ENCODE measurements at regions not wholly inside any gene's neighbourhood (a gene's known extent, or its start where the extent isn't known, plus 50 kb on each side); places are given as distances from the start of the nearest gene placed in this dataset.

DNA sequence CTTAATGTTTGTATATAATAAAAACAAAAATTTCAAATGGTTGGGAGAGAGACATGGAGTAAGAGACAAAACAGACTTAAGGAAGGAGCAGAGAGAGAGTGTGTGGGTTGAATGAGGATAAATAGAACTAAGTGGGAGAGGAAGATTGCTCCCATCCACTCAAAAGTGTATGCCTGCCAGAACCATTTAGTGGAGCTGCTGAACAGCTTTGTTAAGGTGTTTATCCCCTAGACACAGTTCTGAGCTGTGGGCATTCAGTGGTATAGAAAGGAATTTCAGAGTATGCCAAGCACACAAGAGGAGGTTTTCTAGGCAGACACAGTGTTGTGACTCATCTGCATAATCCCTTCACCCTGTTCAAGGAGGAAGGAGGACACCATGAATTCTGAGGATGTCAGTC, 508.6 kb upstream of the EPHA5 start:
- no peak for DNase-seq
- intact Hi-C loops (cut with DNase I; ENCODE audit: low total_unique reads) = no loop called here
- no peaks in the 10 kb centered on the region for H3K9me3 ChIP-seq
- no peaks in the 10 kb centered on the region for H3K36me3 ChIP-seq
- no peak overlapping the region for H3K27ac ChIP-seq
- no peak overlapping the region for H3K4me3 ChIP-seq
- TF ChIP-seq, protein P1, sequence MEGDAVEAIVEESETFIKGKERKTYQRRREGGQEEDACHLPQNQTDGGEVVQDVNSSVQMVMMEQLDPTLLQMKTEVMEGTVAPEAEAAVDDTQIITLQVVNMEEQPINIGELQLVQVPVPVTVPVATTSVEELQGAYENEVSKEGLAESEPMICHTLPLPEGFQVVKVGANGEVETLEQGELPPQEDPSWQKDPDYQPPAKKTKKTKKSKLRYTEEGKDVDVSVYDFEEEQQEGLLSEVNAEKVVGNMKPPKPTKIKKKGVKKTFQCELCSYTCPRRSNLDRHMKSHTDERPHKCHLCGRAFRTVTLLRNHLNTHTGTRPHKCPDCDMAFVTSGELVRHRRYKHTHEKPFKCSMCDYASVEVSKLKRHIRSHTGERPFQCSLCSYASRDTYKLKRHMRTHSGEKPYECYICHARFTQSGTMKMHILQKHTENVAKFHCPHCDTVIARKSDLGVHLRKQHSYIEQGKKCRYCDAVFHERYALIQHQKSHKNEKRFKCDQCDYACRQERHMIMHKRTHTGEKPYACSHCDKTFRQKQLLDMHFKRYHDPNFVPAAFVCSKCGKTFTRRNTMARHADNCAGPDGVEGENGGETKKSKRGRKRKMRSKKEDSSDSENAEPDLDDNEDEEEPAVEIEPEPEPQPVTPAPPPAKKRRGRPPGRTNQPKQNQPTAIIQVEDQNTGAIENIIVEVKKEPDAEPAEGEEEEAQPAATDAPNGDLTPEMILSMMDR (IDR thresholded peaks at IDR 0.05) = no peak
- H3K4me1 ChIP-seq = no peaks in the 10 kb centered on the region
- H3K27me3 ChIP-seq = no peaks in the 10 kb centered on the region

DNA sequence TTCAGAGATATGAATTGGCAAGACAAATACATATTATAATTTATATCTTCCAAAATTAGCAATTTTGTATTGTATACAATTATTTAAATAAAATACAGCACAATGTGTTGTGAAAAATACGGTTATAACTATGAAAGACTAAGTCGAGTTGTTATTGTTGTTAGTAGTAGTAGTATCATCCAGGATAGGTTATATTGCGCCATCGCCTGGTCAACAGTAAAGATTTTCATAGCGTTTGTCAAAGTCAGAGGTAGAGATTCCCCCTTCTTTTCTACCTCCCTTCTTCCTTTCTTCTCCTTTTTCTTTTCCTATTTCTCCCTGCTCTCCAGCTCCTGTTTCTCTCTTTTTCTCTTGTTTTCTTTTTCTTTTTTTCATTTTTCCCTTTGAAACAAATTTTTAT, 499.1 kb upstream of the EPHA5 start:
- TF ChIP-seq, protein P1 (IDR thresholded peaks at IDR 0.05) = no peak
- H3K4me1 ChIP-seq = no peaks in the 10 kb centered on the region
- H3K27me3 ChIP-seq = no peaks in the 10 kb centered on the region
- DNase-seq = no peak
- intact Hi-C loops (cut with DNase I; ENCODE audit: low total_unique reads) = no loop called here
- H3K9me3 ChIP-seq = peaks cover 0 to 10% (median 10%) of the 10 kb centered on the region in 3 donors
- H3K27ac ChIP-seq = no peak overlapping the region
- no peaks in the 10 kb centered on the region for H3K36me3 ChIP-seq
- no peak overlapping the region for H3K4me3 ChIP-seq

DNA sequence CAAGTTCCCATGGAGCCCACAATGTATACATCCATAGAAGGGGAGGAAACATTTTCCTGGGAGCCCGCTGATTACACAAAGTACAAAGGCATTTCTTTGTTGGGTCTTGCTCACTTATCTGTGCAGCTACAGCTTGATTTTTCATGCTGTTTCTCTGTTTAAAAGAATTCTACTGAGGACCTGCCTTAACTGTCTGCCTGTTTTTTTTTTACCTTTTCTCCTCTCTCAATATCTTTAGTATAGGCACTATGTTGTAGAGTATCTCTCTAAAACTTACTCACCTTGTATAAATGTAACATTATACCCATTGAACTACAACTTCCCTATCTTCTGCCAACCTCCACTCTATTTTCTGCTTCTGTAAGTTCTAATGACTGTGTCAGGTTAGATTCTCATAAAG, 494.6 kb upstream of the EPHA5 start:
- H3K4me1 ChIP-seq = no peaks in the 10 kb centered on the region
- H3K4me3 ChIP-seq = no peak overlapping the region
- TF ChIP-seq, protein P1 (IDR thresholded peaks at IDR 0.05) = no peak
- DNase-seq = no peak
- no peaks in the 10 kb centered on the region for H3K27me3 ChIP-seq
- intact Hi-C loops (cut with DNase I; ENCODE audit: low total_unique reads) = no loop called here
- no peaks in the 10 kb centered on the region for H3K36me3 ChIP-seq
- no peak overlapping the region for H3K27ac ChIP-seq
- peaks cover 0 to 12% (median 10%) of the 10 kb centered on the region in 3 donors for H3K9me3 ChIP-seq

DNA sequence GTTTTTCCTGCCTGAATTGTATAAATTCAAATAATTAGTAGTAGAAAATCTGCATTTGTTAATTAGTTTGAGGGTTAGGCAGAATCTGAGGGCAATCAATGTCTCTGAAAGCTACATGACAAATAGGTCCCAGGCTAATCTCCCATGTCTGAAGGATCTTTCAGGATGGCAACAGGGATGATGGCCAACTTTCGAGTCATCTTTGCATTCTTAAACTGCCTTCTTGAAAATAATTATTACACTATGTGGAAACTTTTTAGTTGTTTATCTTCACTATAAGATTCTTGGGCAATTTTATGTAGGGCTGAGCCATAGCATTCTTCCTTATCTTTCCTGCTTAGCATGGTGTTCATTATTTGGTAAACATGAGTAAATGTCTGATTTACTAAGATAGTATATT, 490.3 kb upstream of the EPHA5 start:
- TF ChIP-seq, protein P1 (IDR thresholded peaks at IDR 0.05) = no peak
- intact Hi-C loops (cut with DNase I; ENCODE audit: low total_unique reads) = no loop called here
- H3K36me3 ChIP-seq = no peaks in the 10 kb centered on the region

DNA sequence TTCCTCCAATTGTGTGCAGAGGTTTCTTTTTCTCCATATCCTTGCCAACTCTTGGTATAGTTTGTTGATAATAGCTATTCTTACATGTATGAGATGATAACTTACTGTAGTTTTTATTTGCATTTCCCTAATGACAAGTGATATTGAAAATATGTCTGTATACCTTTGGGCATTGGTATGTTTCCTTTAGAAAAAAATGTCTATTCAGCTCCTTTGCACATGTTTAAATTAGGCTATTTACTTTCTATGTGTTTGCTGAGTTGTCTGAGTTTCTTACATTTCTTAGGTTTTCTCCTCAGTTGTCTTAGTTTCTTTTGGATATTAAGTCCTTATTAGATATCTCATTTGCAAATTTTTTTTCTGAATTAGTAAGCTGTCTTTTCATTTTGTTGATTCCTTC, 487.3 kb upstream of the EPHA5 start:
- TF ChIP-seq, protein P1 (IDR thresholded peaks at IDR 0.05) = no peak
- Histone ChIP-seq H3K27ac (no peak overlapping the region), H3K36me3 (no peaks in the 10 kb centered on the region)

More for the DNA sequence above, 490.3 kb upstream of the EPHA5 start:
- DNase-seq = no peak
- H3K27ac ChIP-seq = no peak overlapping the region
- no peaks in the 10 kb centered on the region for H3K27me3 ChIP-seq
- H3K4me3 ChIP-seq = no peak overlapping the region
- H3K9me3 ChIP-seq = peaks cover 0 to 12% (median 10%) of the 10 kb centered on the region in 3 donors
- no peaks in the 10 kb centered on the region for H3K4me1 ChIP-seq

DNA sequence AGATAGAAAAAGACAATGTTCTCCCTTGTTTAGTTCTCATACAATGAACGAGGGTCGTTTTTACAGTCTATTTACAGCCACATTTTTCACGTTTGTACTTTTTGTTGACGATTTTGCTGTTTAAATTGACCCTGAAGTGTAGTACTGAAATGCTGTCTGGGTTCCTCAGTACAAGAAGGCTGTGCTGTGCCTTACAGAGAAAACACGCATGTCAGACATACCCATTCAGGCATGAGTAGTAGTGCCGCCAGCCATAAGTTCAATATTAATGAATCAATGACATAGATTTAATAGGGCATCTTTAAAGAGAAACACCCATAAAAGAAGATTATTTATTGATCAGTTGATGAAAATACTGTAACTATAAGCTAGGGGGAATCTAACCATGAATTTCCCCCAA, 459.8 kb upstream of the EPHA5 start:
- Histone ChIP-seq H3K27ac (no peak overlapping the region), H3K4me1 (no peaks in the 10 kb centered on the region), H3K36me3 (no peaks in the 10 kb centered on the region), H3K4me3 (no peak overlapping the region), H3K9me3 (no peaks in the 10 kb centered on the region), H3K27me3 (no peaks in the 10 kb centered on the region)
- no peak for DNase-seq
- intact Hi-C loops (cut with DNase I; ENCODE audit: low total_unique reads) = no loop called here
- TF ChIP-seq, protein P1 (IDR thresholded peaks at IDR 0.05) = no peak

More for the DNA sequence above, 487.3 kb upstream of the EPHA5 start:
- no peaks in the 10 kb centered on the region for H3K27me3 ChIP-seq
- H3K4me1 ChIP-seq = no peaks in the 10 kb centered on the region
- H3K4me3 ChIP-seq = no peak overlapping the region
- H3K9me3 ChIP-seq = no peaks in the 10 kb centered on the region
- DNase-seq = no peak
- intact Hi-C loops (cut with DNase I; ENCODE audit: low total_unique reads) = no loop called here
